ENCODE measurements at regions not wholly inside any gene's neighbourhood (a gene's known extent, or its start where the extent isn't known, plus 50 kb on each side); places are given as distances from the start of the nearest gene placed in this dataset.

GRCh38 chr10:110432814-110433565 is 64.7 kb upstream of the DUSP5 start:
- Mint-ChIP-seq H3K9me3 (peaks cover 5% of the 10 kb centered on the region), H3K27me3 (no peaks in the 10 kb centered on the region), H3K36me3 (ENCODE audit: low read depth) (no peaks in the 10 kb centered on the region), H3K27ac (no peak overlapping the region), H3K4me1 (ENCODE audit: low read depth) (peaks cover 17% of the 10 kb centered on the region), H3K4me3 (no peak overlapping the region)
- CTCF ChIA-PET = interaction anchor here (1.1 kb wide), 1 partner anchor 78 kb away, joined by 4 read pairs; no protein-coding TSS in a partner anchor
- no peak for TF ChIP-seq CTCF (IDR thresholded peaks at IDR 0.05)
- no peak for DNase-seq
- intact Hi-C loops (cut with micrococcal nuclease) = no loop called here
- ATAC-seq = no peak
- POLR2A ChIA-PET = interaction anchor here (1.3 kb wide), 1 partner anchor 64 kb away, joined by 5 read pairs; no protein-coding TSS in a partner anchor

- no peaks in the 10 kb centered on the region for H3K27me3 Mint-ChIP-seq
- CTCF ChIA-PET = no interaction called here
- no peak for DNase-seq
- intact Hi-C loops (cut with micrococcal nuclease) = no loop called here
- H3K36me3 Mint-ChIP-seq (ENCODE audit: low read depth) = no peaks in the 10 kb centered on the region
- ATAC-seq = no peak
- no peak overlapping the region for H3K4me3 Mint-ChIP-seq
- no peak overlapping the region for H3K27ac Mint-ChIP-seq
- peaks cover 5% of the 10 kb centered on the region for H3K9me3 Mint-ChIP-seq
- POLR2A ChIA-PET = interaction anchor here (0.8 kb wide), 1 partner anchor 48 kb away, joined by 3 read pairs; no protein-coding TSS in a partner anchor
- no peak for TF ChIP-seq CTCF (IDR thresholded peaks at IDR 0.05)
- peaks cover 17% of the 10 kb centered on the region for H3K4me1 Mint-ChIP-seq (ENCODE audit: low read depth)
These were observed 64.0 kb upstream of the DUSP5 start for GRCh38 chr10:110433740-110434139.

- ChIA-PET POLR2A (interaction anchor here (0.8 kb wide), 1 partner anchor 47 kb away, joined by 3 read pairs; no protein-coding TSS in a partner anchor), CTCF (no interaction called here)
- no peak for DNase-seq
- Mint-ChIP-seq H3K9me3 (peaks cover 5% of the 10 kb centered on the region), H3K4me3 (no peak overlapping the region), H3K4me1 (ENCODE audit: low read depth) (peaks cover 11% of the 10 kb centered on the region), H3K36me3 (ENCODE audit: low read depth) (no peaks in the 10 kb centered on the region), H3K27ac (no peak overlapping the region), H3K27me3 (no peaks in the 10 kb centered on the region)
- no peak for TF ChIP-seq CTCF (IDR thresholded peaks at IDR 0.05)
- ATAC-seq = no peak
- intact Hi-C loops (cut with micrococcal nuclease) = no loop called here
These were observed 63.1 kb upstream of the DUSP5 start for GRCh38 chr10:110434489-110435096.

- H3K4me1 Mint-ChIP-seq (ENCODE audit: low read depth) = peaks cover 7% of the 10 kb centered on the region
- ChIA-PET CTCF (no interaction called here), POLR2A (no interaction called here)
- no peak for ATAC-seq
- H3K36me3 Mint-ChIP-seq (ENCODE audit: low read depth) = no peaks in the 10 kb centered on the region
- intact Hi-C loops (cut with micrococcal nuclease) = no loop called here
- no peaks in the 10 kb centered on the region for H3K27me3 Mint-ChIP-seq
- TF ChIP-seq CTCF (IDR thresholded peaks at IDR 0.05) = no peak
- H3K27ac Mint-ChIP-seq = no peak overlapping the region
- no peak overlapping the region for H3K4me3 Mint-ChIP-seq
- H3K9me3 Mint-ChIP-seq = peaks cover 5% of the 10 kb centered on the region
- no peak for DNase-seq
These were observed 61.0 kb upstream of the DUSP5 start for GRCh38 chr10:110436554-110437350.

GRCh38 chr10:110437351-110437605 is 60.4 kb upstream of the DUSP5 start:
- POLR2A ChIA-PET = no interaction called here
- DNase-seq (no peak), ATAC-seq (no peak)
- no peaks in the 10 kb centered on the region for H3K36me3 Mint-ChIP-seq (ENCODE audit: low read depth)
- intact Hi-C loops (cut with micrococcal nuclease) = no loop called here
- no peak overlapping the region for H3K4me3 Mint-ChIP-seq
- peaks cover 8% of the 10 kb centered on the region for H3K4me1 Mint-ChIP-seq (ENCODE audit: low read depth)
- TF ChIP-seq CTCF (IDR thresholded peaks at IDR 0.05) = no peak
- peaks cover 5% of the 10 kb centered on the region for H3K9me3 Mint-ChIP-seq
- no peaks in the 10 kb centered on the region for H3K27me3 Mint-ChIP-seq
- CTCF ChIA-PET = no interaction called here
- no peak overlapping the region for H3K27ac Mint-ChIP-seq

Measured in activated CD8-positive, alpha-beta T cell treated with anti-CD3 and anti-CD28 coated beads for 36 hours (primary cell).